GM12878 (cell line): ENCODE measurements at regions not wholly inside any gene's neighbourhood (a gene's known extent, or its start where the extent isn't known, plus 50 kb on each side); places are given as distances from the start of the nearest gene placed in this dataset.

Experiments
- ATAC-seq: fragments of 200-7000 bp; cut with Tn5 transposase; 3 replicates; pipeline ENCODE4 v1.9.1; 2020; ENCODE audit warnings: mild to moderate bottlenecking, moderate library complexity
- BruUV-seq: library from RNA; stranded (reverse); fragments of 400-500 nt; replicated peaks from 2 replicates; lab custom pipeline; 2021; lab: Mats Ljungman, UMichigan
- CTCF ChIA-PET: fragments of 300-600 bp; sonication (Branson Sonifier 250); formaldehyde crosslinking; extraction: SDS; loops from one replicate; lab custom pipeline; 2021; ENCODE audit warnings: inconsistent platforms; lab: Yijun Ruan, JAX
- POLR2A ChIA-PET: fragments of 350-600 bp; formaldehyde crosslinking; extraction: SDS; loops from one replicate; lab custom pipeline; 2021; ENCODE audit warnings: inconsistent platforms; lab: Charles Lee
- RAD21 ChIA-PET: fragments of 300-600 bp; sonication (Branson Sonifier 250); formaldehyde crosslinking; loops from one replicate; lab custom pipeline; 2023; ENCODE audit warnings: antibody characterized with exemption; ENCODE audit not compliant: unreplicated experiment; lab: Charles Lee
- SMC1A ChIA-PET: fragments of 300-600 bp; sonication (Branson Sonifier 250); formaldehyde crosslinking; loops from one replicate; lab custom pipeline; 2023; ENCODE audit not compliant: unreplicated experiment, uncharacterized antibody; lab: Charles Lee
- DNase-seq: peaks from one replicate; pipeline ENCODE4 v3.0.0-alpha.2; 2011; ENCODE audit warnings: low read depth, low spot score
- FAIRE-seq: peaks from 3 replicates; lab custom pipeline; 2011; peaks lifted over from hg19 to GRCh38; lab: Jason Lieb, UNC
- H2AFZ ChIP-seq: 2 replicates; pipeline ENCODE4 v1.6.0; 2011; ENCODE audit warnings: low read depth, low read length, control low read depth; ENCODE audit not compliant: control insufficient read depth
- H3K27ac ChIP-seq: 2 replicates; pipeline ENCODE4 v1.5.1; 2011; ENCODE audit warnings: control low read depth; ENCODE audit not compliant: control insufficient read depth, insufficient read depth
- H3K27me3 ChIP-seq, 2 experiments: replicated peaks in 1 of 2; 2 replicates each; pipeline versions ENCODE4 v1.6.0 to v1.6.1; 2011; ENCODE audit warnings: low read length in 1 of 2; ENCODE audit not compliant: control insufficient read depth in 2 of 2, insufficient read depth in 2 of 2
- H3K36me3 ChIP-seq, 2 experiments: 2 replicates each; pipeline ENCODE4 v1.5.1; 2011; ENCODE audit warnings: low read length in 1 of 2; ENCODE audit not compliant: control insufficient read depth in 2 of 2, insufficient read depth in 2 of 2
- H3K4me1 ChIP-seq: 2 replicates; pipeline ENCODE4 v1.6.1; 2011; ENCODE audit warnings: mild to moderate bottlenecking, low read length, moderate library complexity, mixed read lengths; ENCODE audit not compliant: control insufficient read depth, insufficient read depth
- H3K4me2 ChIP-seq: 2 replicates; pipeline ENCODE4 v1.6.0; 2011; ENCODE audit warnings: control low read depth; ENCODE audit not compliant: control insufficient read depth, insufficient read depth
- H3K4me3 ChIP-seq: fragments of 200-600 bp; sonication (generic); 2 replicates; pipeline ENCODE4 v1.5.1; 2016
- H3K79me2 ChIP-seq: 2 replicates; pipeline ENCODE4 v1.6.0; 2011; ENCODE audit warnings: low read length; ENCODE audit not compliant: control insufficient read depth, insufficient read depth
- H3K9ac ChIP-seq: 2 replicates; pipeline ENCODE4 v1.8.0; 2011; ENCODE audit warnings: low read length, control low read depth, mixed read lengths; ENCODE audit not compliant: control insufficient read depth, insufficient read depth
- H3K9me3 ChIP-seq: replicated peaks from 3 replicates; pipeline ENCODE4 v1.5.1; 2011; ENCODE audit warnings: mild to moderate bottlenecking, low read length; ENCODE audit not compliant: control insufficient read depth, insufficient read depth
- H4K20me1 ChIP-seq: 2 replicates; pipeline ENCODE4 v1.6.0; 2011; ENCODE audit not compliant: control insufficient read depth, insufficient read depth
- ATF7 ChIP-seq: fragments of 450-650 bp; IDR thresholded peaks from 2 replicates; pipeline ENCODE4 v1.6.1; 2016; ENCODE audit warnings: low read depth, mild to moderate bottlenecking
- BHLHE40 ChIP-seq, 2 experiments: fragments of 450-650 bp in 1 of 2; IDR thresholded peaks; 2 replicates each; pipeline ENCODE4 v1.6.1; 2011 to 2017; ENCODE audit warnings: low read depth in 2 of 2, borderline replicate concordance in 1 of 2, improper control_type of control experiment in 1 of 2, low read length in 1 of 2, mild to moderate bottlenecking in 1 of 2
- BMI1 ChIP-seq: fragments of 450-650 bp; IDR thresholded peaks from 2 replicates; pipeline ENCODE4 v1.6.1; 2016; ENCODE audit warnings: mild to moderate bottlenecking, moderate library complexity, borderline replicate concordance
- REST ChIP-seq: IDR thresholded peaks from 2 replicates; pipeline ENCODE4 v1.6.1; 2012; ENCODE audit warnings: mild to moderate bottlenecking, low read depth, low read length
- SREBF1 ChIP-seq: IDR thresholded peaks from 2 replicates; pipeline ENCODE4 v1.6.1; 2012; ENCODE audit warnings: mild to moderate bottlenecking, low read length
- SUPT20H ChIP-seq: IDR thresholded peaks from 2 replicates; pipeline ENCODE4 v1.6.1; 2011; ENCODE audit warnings: low read depth, mild to moderate bottlenecking, low read length, moderate library complexity, borderline replicate concordance; ENCODE audit not compliant: control insufficient read depth
- ZBTB4 ChIP-seq: fragments of 450-650 bp; formaldehyde crosslinking; IDR thresholded peaks from 2 replicates; pipeline ENCODE4 v1.4.0; 2022; ENCODE audit warnings: mild to moderate bottlenecking, moderate library complexity
- ZNF622 ChIP-seq: fragments of 450-650 bp; IDR thresholded peaks from 2 replicates; pipeline ENCODE4 v1.6.1; 2017; ENCODE audit warnings: mild to moderate bottlenecking, inconsistent platforms
- WGBS: methylation state at CpG from one replicate; pipeline ENCODE4 v1.1.6; 2016; ENCODE audit warnings: low lambda C conversion rate; ENCODE audit not compliant: insufficient replicate concordance, insufficient coverage; ENCODE audit errors: missing lambda C conversion rate; 5-methylcytosine and 5-hydroxymethylcytosine counted together
- in situ Hi-C: fragments of 300-500 bp; cut with MboI; formaldehyde crosslinking; loops from 9 replicates; pipeline ENCODE4 v1.14.3; 2018; ENCODE audit warnings: mixed read lengths
- intact Hi-C: fragments of 100-400 bp; cut with micrococcal nuclease; formaldehyde crosslinking; loops from one replicate; pipeline ENCODE4 v1.14.2; 2022; ENCODE audit not compliant: unreplicated experiment

GRCh38 chrX:39965051-39965573, 132.6 kb downstream of the BCOR start:
- in situ Hi-C loops: no loop called here
- Histone ChIP-seq H3K79me2 (no peaks in the 10 kb centered on the region), H3K27ac (no peak overlapping the region), H3K4me1 (no peaks in the 10 kb centered on the region), H3K4me3 (no peak overlapping the region), H2AFZ (no peak overlapping the region), H3K36me3 (no peaks in the 10 kb centered on the region), H3K27me3 (no peaks in the 10 kb centered on the region; a peak in 1 of 4 replicates), H4K20me1 (no peaks in the 10 kb centered on the region), H3K9me3 (no peaks in the 10 kb centered on the region; the same call in 1 of the 3 replicates), H3K9ac (no peak overlapping the region), H3K4me2 (no peak overlapping the region)
- BruUV-seq: no TSS peak
- ChIA-PET SMC1A (no interaction called here), POLR2A (no interaction called here), CTCF (no interaction called here), RAD21 (no interaction called here)
- DNase-seq (no peak), ATAC-seq (no peak), FAIRE-seq (no peak)
- 0% methylated on average over 1 of the region's 1 CpG for WGBS
- intact Hi-C loops: no loop called here
- TF ChIP-seq BHLHE40 (IDR thresholded peaks at IDR 0.05; ENCODE audit: borderline replicate concordance in 1 of 2, low read depth in 2 of 2, low read length in 1 of 2) (no peak), ZBTB4 (CRISPR knock-in tag) (no peak), BMI1 (no peak), ATF7 (no peak), ZNF622 (no peak), SUPT20H (no peak), SREBF1 (no peak), REST (no peak)
